Anterior cingulate cortex (tissue), 58 donors: ENCODE measurements at regions not wholly inside any gene's neighbourhood (a gene's known extent, or its start where the extent isn't known, plus 50 kb on each side); places are given as distances from the start of the nearest gene placed in this dataset.

Source experiments
- DNase-seq, 58 donors: peaks; one replicate each; lab custom pipeline; 2025; lab: John Stamatoyannopoulos, UW

- no peak for DNase-seq
Measured at GRCh38 chr15:79230766-79231165, 51.8 kb upstream of the ANKRD34C start.

- DNase-seq = no peak
Measured at GRCh38 chr15:79222808-79223207, 59.7 kb upstream of the ANKRD34C start.

GRCh38 chr15:79221696-79222095, 60.8 kb upstream of the ANKRD34C start:
- no peak for DNase-seq

DNA sequence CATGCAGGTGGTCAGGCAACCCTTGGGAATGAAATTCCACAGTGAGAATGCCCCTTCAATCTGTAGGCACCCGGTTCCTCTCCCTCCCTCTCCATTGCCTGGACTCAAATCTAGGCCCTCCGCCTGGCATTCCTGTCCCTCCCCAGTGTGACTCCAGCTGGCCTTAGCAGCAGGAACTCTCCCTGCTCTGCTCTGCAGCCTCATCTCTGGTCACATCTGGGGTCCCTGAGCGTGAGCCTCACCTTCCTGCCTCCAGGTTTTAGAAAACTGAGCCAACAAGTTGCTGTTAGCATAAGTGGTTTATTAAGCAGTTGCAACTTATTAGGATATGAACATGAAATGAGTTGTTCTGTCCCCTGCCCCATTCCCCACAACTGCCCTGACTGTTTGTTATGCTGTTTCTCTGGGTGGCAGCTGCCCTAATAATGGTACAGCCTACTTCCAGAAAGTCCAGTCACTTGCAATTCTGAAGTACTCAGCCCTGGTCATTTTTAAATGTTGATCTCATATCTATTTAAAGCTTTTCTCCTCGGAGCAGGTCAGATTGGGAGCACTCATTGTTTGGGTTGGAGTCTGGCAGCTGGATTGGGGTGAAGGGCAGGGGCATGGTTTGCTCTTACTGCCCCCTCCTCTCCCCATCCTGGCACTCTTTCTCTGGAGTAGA, 63.0 kb upstream of the ANKRD34C start:
- DNase-seq = no peak

GRCh38 chr15:79218588-79219200, 63.8 kb upstream of the ANKRD34C start:
- DNase-seq = no peak

DNA sequence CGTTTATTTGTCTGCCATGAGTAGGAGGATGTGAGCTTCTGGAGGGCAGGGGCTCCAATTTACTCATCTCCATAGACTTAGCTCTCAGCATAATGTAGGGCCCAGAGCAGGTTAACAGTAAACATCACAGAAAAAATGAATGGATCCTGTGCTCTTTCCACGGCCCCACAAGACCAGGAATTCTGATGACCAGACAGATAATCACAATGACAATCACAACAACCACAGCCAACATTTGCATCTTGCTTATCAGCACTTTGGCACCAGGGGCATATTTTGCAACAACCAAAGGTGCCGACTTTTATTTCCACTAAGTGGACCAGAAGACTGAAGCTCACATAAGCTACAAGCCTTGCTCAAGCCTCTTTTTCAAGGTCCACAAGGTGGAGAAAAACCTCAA, 68.9 kb upstream of the ANKRD34C start:
- DNase-seq = no peak

DNA sequence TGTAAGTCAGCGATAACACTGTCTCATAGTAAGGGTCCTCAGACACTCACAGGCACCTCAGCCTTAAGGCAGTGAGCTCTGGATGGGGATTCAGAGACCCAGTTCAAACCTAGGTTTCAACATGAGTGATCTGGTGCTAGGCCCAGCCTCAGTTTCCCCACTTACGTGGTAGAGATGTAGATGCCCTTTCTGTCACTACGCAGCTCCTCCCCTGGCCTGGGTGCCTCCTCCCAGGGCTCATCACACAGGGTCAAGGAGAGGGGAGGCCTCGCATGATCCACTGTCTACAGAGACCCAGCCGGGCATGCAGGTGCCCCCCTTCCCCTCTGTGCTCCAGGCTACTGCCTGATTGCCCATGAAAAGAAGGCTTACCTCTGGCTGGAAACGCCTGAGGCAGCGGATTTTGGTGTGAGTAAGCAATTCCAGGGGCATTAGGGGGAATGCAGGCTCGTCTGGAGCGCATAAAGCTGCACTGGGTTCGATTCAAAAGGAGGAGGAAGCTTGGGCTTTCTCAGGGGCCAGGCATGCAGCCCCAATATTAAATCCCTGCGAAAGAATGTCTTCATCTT, 69.8 kb upstream of the ANKRD34C start:
- no peak for DNase-seq

- no peak for DNase-seq
Measured at GRCh38 chr15:79211481-79211880, 71.0 kb upstream of the ANKRD34C start.

GRCh38 chr15:79209690-79210089, 72.8 kb upstream of the ANKRD34C start:
- no peak for DNase-seq

DNA sequence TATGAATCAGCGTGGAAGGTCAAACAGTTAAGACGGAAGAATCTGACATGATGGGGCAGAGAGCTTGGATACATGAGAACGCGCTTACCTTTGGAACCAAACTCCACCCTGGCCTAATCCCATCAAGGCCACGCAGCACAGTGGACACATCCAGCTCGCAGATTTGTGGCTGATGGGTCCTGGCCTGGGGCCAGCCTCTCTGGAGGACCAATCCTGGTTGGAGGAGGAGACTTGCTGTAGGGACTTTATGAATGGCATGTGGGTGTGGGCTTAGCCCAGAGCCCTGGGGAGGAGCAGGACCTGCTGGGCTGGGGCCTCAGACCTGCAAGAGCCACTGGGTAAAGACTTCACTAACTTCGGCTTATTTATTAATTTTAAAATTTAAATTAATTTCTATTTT, 73.4 kb upstream of the ANKRD34C start:
- DNase-seq = no peak

DNA sequence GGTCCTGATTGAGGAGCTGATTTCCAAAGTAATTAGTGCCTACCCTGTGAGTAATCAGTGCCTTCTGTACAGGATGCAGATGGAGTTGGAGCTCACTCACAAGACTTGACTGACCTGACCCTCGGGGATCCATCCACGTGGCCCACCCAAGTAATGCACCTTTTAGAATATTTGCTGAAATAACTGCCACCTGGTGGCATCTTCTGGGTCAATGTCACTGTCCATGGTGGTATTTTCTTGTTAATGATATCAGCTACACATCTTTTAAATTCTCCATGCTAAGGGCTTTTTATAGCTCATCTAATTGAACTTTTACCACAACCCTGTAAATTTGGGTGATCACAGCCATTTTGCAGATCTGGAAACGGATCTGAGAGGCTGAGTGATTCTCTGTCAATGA, 74.3 kb upstream of the ANKRD34C start:
- no peak for DNase-seq

DNA sequence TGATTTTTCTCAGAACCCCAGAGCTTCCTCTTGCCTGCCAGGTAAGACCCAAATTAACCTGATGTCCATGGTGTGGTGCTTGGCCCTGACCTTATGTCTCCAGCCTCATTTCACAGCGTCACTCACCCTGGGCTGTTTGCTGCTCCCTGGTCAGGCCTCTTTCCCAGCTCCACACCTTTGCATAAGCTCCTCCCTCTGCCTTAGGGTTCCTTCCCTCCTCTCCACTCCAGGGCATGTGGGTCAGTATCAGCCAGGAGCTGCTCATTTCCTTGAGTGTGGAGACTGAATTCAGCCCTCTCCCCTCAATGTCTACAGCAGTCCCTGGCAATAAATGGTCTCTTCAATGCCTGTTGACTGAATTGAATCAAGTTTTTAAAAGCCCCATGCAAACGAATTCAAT, 75.6 kb upstream of the ANKRD34C start:
- no peak for DNase-seq

- no peak for DNase-seq
Measured at GRCh38 chr15:79204886-79205675, 77.4 kb upstream of the ANKRD34C start.

GRCh38 chr15:79198461-79198860, 84.1 kb upstream of the ANKRD34C start:
- no peak for DNase-seq

DNA sequence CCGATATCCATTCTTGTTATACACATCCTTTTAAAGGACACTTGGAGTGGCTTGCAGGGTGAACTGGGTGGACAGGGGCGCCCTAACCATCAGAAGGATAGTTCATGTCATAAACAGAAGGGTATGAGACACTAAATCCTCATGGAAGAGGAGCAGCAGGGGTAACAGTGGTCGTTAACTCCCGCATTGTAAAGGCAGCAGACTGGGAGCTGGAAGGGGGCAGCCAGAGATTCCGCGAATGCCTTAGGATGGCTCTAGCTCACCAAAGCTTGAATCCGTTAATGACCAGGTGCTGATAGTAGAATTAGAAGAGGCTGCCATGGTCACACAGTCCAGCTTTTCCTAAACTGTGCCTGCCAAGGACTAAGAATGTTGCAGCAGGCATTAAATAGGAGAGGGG, 85.2 kb upstream of the ANKRD34C start:
- DNase-seq = no peak

GRCh38 chr15:79195802-79196201, 86.7 kb upstream of the ANKRD34C start:
- no peak for DNase-seq

GRCh38 chr15:79195239-79195638, 87.3 kb upstream of the ANKRD34C start:
- DNase-seq = no peak

DNA sequence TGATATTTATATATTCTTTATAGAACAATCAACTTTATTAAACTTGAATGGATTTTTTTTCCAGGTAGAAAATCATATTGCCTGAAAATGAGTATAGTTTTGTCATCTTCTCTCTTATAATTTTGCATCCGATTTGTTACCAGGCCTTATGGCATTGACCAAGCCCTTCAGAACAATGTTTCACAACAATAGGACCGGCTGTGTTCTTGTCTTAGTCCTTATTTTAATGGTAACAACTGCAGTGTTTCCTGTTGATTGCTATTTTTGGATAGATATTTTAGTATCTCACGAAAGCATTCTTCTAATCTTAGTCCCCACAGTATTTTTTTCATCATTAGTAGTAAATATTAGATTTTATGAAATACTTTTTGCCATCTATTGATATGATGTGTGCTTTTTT, 88.1 kb upstream of the ANKRD34C start:
- no peak for DNase-seq

- no peak for DNase-seq
Measured at GRCh38 chr15:79193549-79193948, 89.0 kb upstream of the ANKRD34C start.

GRCh38 chr15:79193103-79193502, 89.4 kb upstream of the ANKRD34C start:
- no peak for DNase-seq

- DNase-seq = no peak
Measured at GRCh38 chr15:79192462-79193036, 90.0 kb upstream of the ANKRD34C start.
